Limb (tissue), 2 donors: ENCODE measurements at regions not wholly inside any gene's neighbourhood (a gene's known extent, or its start where the extent isn't known, plus 50 kb on each side); places are given as distances from the start of the nearest gene placed in this dataset.

ENCODE experiments used
- DNase-seq, 2 donors: peaks; one replicate each; pipeline ENCODE4 v3.0.0-alpha.2; 2016; ENCODE audit errors: extremely low spot score in 2 of 2

DNA sequence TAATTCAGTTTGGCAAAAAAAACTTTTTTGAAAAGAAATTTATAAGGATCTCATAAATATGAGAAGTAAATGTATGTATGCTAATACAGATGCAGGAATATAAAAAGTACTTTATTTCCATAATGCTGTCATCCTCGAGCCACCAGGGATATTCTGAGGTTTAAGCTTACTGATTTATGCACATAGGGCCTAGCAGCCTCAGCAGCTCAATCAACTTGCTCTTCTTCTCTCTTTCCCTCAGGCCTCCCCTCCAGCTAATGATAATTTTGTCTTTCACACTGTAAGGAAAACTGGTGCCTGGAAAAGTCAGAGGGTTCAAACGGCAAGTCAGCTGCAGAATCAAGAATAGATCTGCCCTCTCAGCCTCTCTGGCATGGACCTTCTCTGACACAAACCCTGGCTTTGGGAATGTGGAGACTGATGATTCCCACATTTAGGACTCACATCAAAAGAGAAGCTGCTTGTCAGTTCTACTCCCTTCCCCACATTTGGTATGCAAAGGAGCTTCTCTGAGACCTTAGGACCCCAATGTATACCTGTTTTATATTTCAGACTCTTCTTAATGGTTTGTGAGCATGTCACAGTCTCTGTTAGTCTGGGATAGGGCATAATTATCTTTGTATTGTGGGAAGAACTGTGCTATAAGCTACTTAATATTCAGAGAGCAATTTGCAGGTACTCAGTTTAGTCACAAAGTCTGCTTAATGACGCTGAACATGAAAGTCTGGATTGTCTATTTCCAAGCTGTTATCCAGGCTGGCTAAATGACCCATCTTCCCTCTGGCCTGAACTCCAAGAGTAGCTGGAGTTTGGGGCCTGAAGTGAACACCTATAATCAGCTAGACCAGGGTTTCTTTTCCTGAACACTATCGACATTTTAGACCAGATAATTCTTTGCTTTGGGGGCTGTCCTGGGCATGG lies 52.1 kb upstream of the DIPK1A start:
- no peak for DNase-seq

DNA sequence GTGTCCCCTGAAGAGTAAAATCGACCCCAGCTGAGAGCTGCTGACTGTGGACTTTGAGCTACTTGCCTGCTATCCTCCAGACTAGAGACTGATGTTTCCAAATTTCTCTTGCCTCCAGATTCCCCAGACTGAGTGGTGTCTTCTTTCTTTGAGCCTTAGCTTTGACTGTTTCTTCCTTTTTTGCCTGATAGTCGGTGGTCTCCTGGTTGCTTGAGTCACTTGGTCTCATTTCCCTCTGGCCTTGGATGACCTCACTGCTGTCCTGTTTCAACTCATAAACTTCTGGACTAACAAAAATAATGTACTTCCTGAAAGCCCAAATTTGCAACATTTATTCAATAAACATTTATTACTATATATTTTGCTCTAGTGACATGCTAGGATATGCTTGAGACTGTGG lies 52.9 kb upstream of the DIPK1A start:
- no peak for DNase-seq

DNA sequence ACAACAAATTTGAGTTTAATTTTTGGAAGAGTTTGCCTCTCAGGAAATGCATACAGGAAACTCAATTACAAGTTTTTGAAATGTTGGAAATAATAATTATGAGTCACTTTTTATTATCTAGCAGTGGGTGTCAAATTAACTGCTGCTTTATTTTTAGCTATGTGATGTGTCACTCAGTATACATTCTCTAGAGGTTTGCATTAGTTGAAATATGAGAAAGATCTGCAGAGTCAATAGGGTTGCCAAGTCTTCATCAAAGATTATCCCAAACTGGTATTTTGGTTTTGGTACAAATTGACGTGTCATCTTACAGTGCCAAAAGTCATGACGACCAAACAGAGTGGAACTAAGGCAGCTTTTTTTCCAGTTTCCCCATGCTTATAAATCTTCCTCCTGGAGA lies 54.3 kb upstream of the DIPK1A start:
- DNase-seq = no peak

DNA sequence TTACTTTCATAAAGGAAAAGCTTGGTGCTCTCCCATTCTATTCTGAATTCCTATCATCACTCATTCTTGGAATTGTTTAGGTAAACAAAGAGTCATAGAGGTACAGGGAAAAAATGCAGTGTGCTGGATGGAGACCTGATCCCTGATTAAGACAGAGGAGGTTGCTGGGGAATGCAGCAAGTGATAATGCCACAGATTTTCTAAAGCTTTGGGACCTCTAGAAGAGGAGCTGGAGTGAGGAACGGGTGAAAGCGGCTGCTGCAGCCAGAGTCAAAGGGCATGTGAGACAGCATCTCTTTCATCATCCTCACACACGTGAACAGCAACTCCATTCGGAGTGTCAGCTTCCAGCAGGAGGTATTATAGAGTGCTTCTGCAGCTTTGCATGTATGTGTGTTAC lies 54.9 kb upstream of the DIPK1A start:
- no peak for DNase-seq

DNA sequence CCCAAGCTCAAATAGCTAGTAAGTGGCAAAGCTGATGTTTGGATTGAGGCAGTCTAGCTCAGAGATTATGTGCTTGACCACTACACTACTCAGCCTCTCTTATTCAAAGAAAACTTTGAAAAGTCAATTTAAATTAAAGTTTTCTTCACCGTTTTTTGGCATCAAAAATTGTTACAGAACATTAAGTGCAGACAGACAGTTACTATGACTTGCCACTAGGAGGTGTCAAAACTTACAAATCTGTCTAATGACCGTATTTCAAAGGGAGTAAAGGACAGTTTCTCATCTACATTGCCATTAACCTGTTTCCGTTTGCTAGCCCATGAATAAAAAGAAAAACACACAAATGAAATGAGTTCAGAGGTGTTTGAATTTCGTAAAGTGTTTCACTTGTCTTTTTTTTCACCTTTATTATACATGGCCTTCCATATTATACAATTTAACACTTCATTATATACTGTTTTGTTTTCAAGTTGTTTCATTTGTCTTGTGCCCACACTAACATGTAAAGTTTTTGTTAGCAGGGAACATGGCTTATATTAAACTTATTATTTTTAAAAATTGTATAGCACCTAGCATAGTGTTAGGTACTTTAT lies 57.4 kb upstream of the MTF2 start:
- peak in 1 of 2 donors; percentile 53 for DNase-seq

GRCh38 chr1:93022580-93022979 lies 56.5 kb upstream of the MTF2 start:
- no peak for DNase-seq

GRCh38 chr1:93023281-93023680 lies 55.8 kb upstream of the MTF2 start:
- DNase-seq = no peak

- no peak for DNase-seq
These were observed 53.5 kb upstream of the MTF2 start for GRCh38 chr1:93025572-93025971.

DNA sequence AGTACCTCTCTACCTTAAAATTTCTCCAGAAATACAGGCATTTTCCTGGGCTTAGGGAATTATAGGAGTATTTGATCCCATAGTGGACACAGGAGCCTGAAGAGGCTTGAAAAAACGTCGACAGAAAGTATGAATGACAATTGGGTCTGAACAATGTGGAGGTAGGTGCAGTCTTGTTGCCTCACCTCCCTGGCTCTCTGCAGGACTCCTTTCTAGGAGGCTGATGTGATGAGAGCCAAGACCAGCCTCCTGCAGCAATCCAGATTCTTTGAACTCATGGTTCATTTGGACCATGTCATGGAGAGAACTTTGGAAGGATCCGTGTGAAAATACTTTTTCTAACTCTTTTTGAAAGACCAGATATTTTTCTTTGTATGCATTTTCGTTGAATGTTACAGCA lies 50.5 kb upstream of the MTF2 start:
- no peak for DNase-seq
